ENCODE measurements at regions not wholly inside any gene's neighbourhood (a gene's known extent, or its start where the extent isn't known, plus 50 kb on each side); places are given as distances from the start of the nearest gene placed in this dataset.

- TF ChIP-seq EP300 (IDR thresholded peaks at IDR 0.05) = no peak
- no peak for DNase-seq
- WGBS, 3 donors = 76 to 85% (median 82%) methylated on average over 1 of the region's 1 CpG
- Histone ChIP-seq H3K9me3 (no peaks in the 10 kb centered on the region), H3K36me3 (no peaks in the 10 kb centered on the region), H3K4me1 (ENCODE audit: insufficient read depth) (no peaks in the 10 kb centered on the region), H3K4me3 (no peak overlapping the region), H3K27me3 (no peaks in the 10 kb centered on the region), H3K27ac (no peak overlapping the region)
- intact Hi-C loops (cut with DNase I) = no loop called here
These were observed 62.8 kb upstream of the COL11A1 start for GRCh38 chr1:103171041-103171590.

- TF ChIP-seq EP300 (IDR thresholded peaks at IDR 0.05) = no peak
- TF ChIP-seq CTCF (IDR thresholded peaks at IDR 0.05) = no peak
- no peak for TF ChIP-seq POLR2A (IDR thresholded peaks at IDR 0.05)
- H3K27ac ChIP-seq = no peak overlapping the region
- no peak overlapping the region for H3K4me3 ChIP-seq
- 93 to 96% (median 94%) methylated on average over 7 of the region's 7 CpGs for WGBS, 3 donors
- DNase-seq = no peak
- no peaks in the 10 kb centered on the region for H3K9me3 ChIP-seq
- intact Hi-C loops (cut with DNase I) = no loop called here
- no peaks in the 10 kb centered on the region for H3K36me3 ChIP-seq
- no peaks in the 10 kb centered on the region for H3K4me1 ChIP-seq (ENCODE audit: insufficient read depth)
- no peaks in the 10 kb centered on the region for H3K27me3 ChIP-seq
These were observed 62.3 kb upstream of the COL11A1 start for GRCh38 chr1:103170609-103171008.

DNA sequence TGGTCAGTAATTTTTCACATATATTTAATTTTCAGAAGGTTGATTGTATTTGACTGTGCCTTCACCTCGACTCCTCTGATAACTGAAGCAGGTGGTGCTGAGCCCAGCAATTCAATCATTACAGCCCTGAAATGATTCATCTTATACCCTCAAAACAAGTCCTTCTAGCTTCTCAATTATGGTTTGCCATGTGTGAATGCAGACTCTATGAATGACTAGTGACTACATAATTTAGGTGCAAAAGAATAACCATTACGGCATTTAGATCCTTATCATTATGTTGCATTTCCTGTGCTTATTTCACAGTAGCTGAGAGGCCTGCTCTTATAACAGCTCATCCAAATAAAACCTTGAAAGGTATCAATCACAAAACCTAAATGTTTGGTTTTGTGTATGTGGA is 54.0 kb upstream of the COL11A1 start:
- TF ChIP-seq CTCF (IDR thresholded peaks at IDR 0.05) = no peak
- no peak for TF ChIP-seq POLR2A (IDR thresholded peaks at IDR 0.05)
- TF ChIP-seq EP300 (IDR thresholded peaks at IDR 0.05) = no peak
- no peaks in the 10 kb centered on the region for H3K9me3 ChIP-seq
- intact Hi-C loops (cut with DNase I) = no loop called here
- no peak for DNase-seq
- no peaks in the 10 kb centered on the region for H3K27me3 ChIP-seq
- H3K4me3 ChIP-seq = no peak overlapping the region
- no peaks in the 10 kb centered on the region for H3K36me3 ChIP-seq
- WGBS, 3 donors = 79 to 81% (median 80%) methylated on average over 2 of the region's 2 CpGs
- no peak overlapping the region for H3K27ac ChIP-seq
- H3K4me1 ChIP-seq (ENCODE audit: insufficient read depth) = no peaks in the 10 kb centered on the region

DNA sequence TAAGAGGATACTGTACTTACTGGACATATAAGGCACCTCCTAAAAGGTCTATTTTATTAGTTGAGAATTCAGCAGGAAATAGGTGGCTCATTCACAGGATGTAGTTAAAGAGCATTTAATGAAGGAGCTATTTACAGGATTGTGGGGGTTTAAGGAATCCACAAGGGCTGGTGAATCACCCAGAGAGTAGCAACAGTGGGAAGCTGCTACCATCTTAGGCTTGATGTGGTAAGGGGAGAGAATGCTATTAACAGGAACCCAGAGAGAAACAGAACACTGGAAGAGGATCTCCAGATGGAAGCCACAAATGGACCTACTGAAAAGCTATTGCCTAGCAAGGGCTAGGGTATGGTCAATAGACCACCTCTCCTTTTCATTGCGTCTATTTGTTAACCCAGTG is 52.0 kb upstream of the COL11A1 start:
- TF ChIP-seq CTCF (IDR thresholded peaks at IDR 0.05) = no peak
- no peaks in the 10 kb centered on the region for H3K27me3 ChIP-seq
- WGBS, 3 donors = 96 to 100% (median 97%) methylated on average over 1 of the region's 1 CpG
- H3K4me1 ChIP-seq (ENCODE audit: insufficient read depth) = no peaks in the 10 kb centered on the region
- no peak overlapping the region for H3K27ac ChIP-seq
- DNase-seq = no peak
- no peak overlapping the region for H3K4me3 ChIP-seq
- no peaks in the 10 kb centered on the region for H3K9me3 ChIP-seq
- intact Hi-C loops (cut with DNase I) = no loop called here
- H3K36me3 ChIP-seq = no peaks in the 10 kb centered on the region
